ENCODE measurements at regions not wholly inside any gene's neighbourhood (a gene's known extent, or its start where the extent isn't known, plus 50 kb on each side); places are given as distances from the start of the nearest gene placed in this dataset.
"Not testable (repeated sequence)": the region's sequence is repeated elsewhere in the genome, so short reads cannot be mapped to it uniquely, and the experiment has no call there.

GRCh38 chr1:143854069-143854468 is 117.7 kb downstream of the FAM72C start:
- not testable (repeated sequence) for H4K12ac ChIP-seq (ENCODE audit: low read depth, low read length); H3K27me3 ChIP-seq (ENCODE audit: insufficient read depth, low read length); H4K8ac ChIP-seq (ENCODE audit: low read depth, low read length); H2AFZ ChIP-seq (ENCODE audit: insufficient read depth, low read length, poor library complexity); H3K9me3 ChIP-seq (ENCODE audit: insufficient read depth, low read depth, low read length); H3K9ac ChIP-seq (ENCODE audit: low read length); H3K36me3 ChIP-seq (ENCODE audit: control insufficient read depth in 1 of 2, insufficient read depth in 2 of 2, low read length in 2 of 2); H3K79me1 ChIP-seq (ENCODE audit: low read length); H2AK5ac ChIP-seq (ENCODE audit: low read length); H2BK5ac ChIP-seq (ENCODE audit: low read depth, low read length, poor library complexity); H3K14ac ChIP-seq (ENCODE audit: low read length); H2BK12ac ChIP-seq (ENCODE audit: low read length); DNase-seq; H3K4ac ChIP-seq (ENCODE audit: low read depth, low read length); H3K4me3 ChIP-seq (ENCODE audit: low read depth, low read length); H3K79me2 ChIP-seq (ENCODE audit: control insufficient read depth, insufficient read depth, low read length, poor library complexity); H3K18ac ChIP-seq (ENCODE audit: low read length); H3K27ac ChIP-seq (ENCODE audit: low read depth, low read length); H3K23ac ChIP-seq (ENCODE audit: low read length); H3K4me2 ChIP-seq (ENCODE audit: low read length); H3K4me1 ChIP-seq (ENCODE audit: control insufficient read depth in 1 of 2, insufficient read depth in 2 of 2, low read length in 2 of 2); H4K91ac ChIP-seq (ENCODE audit: low read depth, low read length); H2BK120ac ChIP-seq (ENCODE audit: insufficient read depth, low read length, poor library complexity)
- no CpG with 5 or more reads among the region's 2 CpGs for WGBS (ENCODE audit: extremely low coverage, insufficient coverage, insufficient read length)

- WGBS (ENCODE audit: extremely low coverage, insufficient coverage, insufficient read length): no CpG with 5 or more reads among the region's 2 CpGs
- H4K8ac ChIP-seq (ENCODE audit: low read depth, low read length); H3K4me3 ChIP-seq (ENCODE audit: low read depth, low read length); H3K79me1 ChIP-seq (ENCODE audit: low read length); H3K4ac ChIP-seq (ENCODE audit: low read depth, low read length); H2BK12ac ChIP-seq (ENCODE audit: low read length); H3K9me3 ChIP-seq (ENCODE audit: insufficient read depth, low read depth, low read length); H4K91ac ChIP-seq (ENCODE audit: low read depth, low read length); H3K36me3 ChIP-seq (ENCODE audit: control insufficient read depth in 1 of 2, insufficient read depth in 2 of 2, low read length in 2 of 2); DNase-seq; H3K79me2 ChIP-seq (ENCODE audit: control insufficient read depth, insufficient read depth, low read length, poor library complexity); H3K4me1 ChIP-seq (ENCODE audit: control insufficient read depth in 1 of 2, insufficient read depth in 2 of 2, low read length in 2 of 2); H3K14ac ChIP-seq (ENCODE audit: low read length); H2BK120ac ChIP-seq (ENCODE audit: insufficient read depth, low read length, poor library complexity); H3K4me2 ChIP-seq (ENCODE audit: low read length); H3K27ac ChIP-seq (ENCODE audit: low read depth, low read length); H3K27me3 ChIP-seq (ENCODE audit: insufficient read depth, low read length); H4K12ac ChIP-seq (ENCODE audit: low read depth, low read length); H2AFZ ChIP-seq (ENCODE audit: insufficient read depth, low read length, poor library complexity); H2BK5ac ChIP-seq (ENCODE audit: low read depth, low read length, poor library complexity); H3K18ac ChIP-seq (ENCODE audit: low read length); H3K9ac ChIP-seq (ENCODE audit: low read length); H3K23ac ChIP-seq (ENCODE audit: low read length); H2AK5ac ChIP-seq (ENCODE audit: low read length): not testable (repeated sequence)
Observed at GRCh38 chr1:143850637-143851036, 121.1 kb downstream of the FAM72C start.

- H3K36me3 ChIP-seq (ENCODE audit: control insufficient read depth in 1 of 2, insufficient read depth in 2 of 2, low read length in 2 of 2); H3K18ac ChIP-seq (ENCODE audit: low read length); H3K23ac ChIP-seq (ENCODE audit: low read length); H3K4me3 ChIP-seq (ENCODE audit: low read depth, low read length); H2BK5ac ChIP-seq (ENCODE audit: low read depth, low read length, poor library complexity); H3K27me3 ChIP-seq (ENCODE audit: insufficient read depth, low read length); H2BK12ac ChIP-seq (ENCODE audit: low read length); H3K9ac ChIP-seq (ENCODE audit: low read length); H4K12ac ChIP-seq (ENCODE audit: low read depth, low read length); H3K14ac ChIP-seq (ENCODE audit: low read length); H3K79me2 ChIP-seq (ENCODE audit: control insufficient read depth, insufficient read depth, low read length, poor library complexity); H3K4me2 ChIP-seq (ENCODE audit: low read length); H3K4me1 ChIP-seq (ENCODE audit: control insufficient read depth in 1 of 2, insufficient read depth in 2 of 2, low read length in 2 of 2); H3K4ac ChIP-seq (ENCODE audit: low read depth, low read length); H2AFZ ChIP-seq (ENCODE audit: insufficient read depth, low read length, poor library complexity); H3K79me1 ChIP-seq (ENCODE audit: low read length); H3K9me3 ChIP-seq (ENCODE audit: insufficient read depth, low read depth, low read length); DNase-seq; H3K27ac ChIP-seq (ENCODE audit: low read depth, low read length); H2AK5ac ChIP-seq (ENCODE audit: low read length); H4K91ac ChIP-seq (ENCODE audit: low read depth, low read length); H4K8ac ChIP-seq (ENCODE audit: low read depth, low read length); H2BK120ac ChIP-seq (ENCODE audit: insufficient read depth, low read length, poor library complexity): not testable (repeated sequence)
Observed at GRCh38 chr1:143848859-143849258, 122.9 kb downstream of the FAM72C start.

- H3K27me3 ChIP-seq (ENCODE audit: insufficient read depth, low read length); H4K8ac ChIP-seq (ENCODE audit: low read depth, low read length); H3K4me3 ChIP-seq (ENCODE audit: low read depth, low read length); H3K36me3 ChIP-seq (ENCODE audit: control insufficient read depth in 1 of 2, insufficient read depth in 2 of 2, low read length in 2 of 2); H4K12ac ChIP-seq (ENCODE audit: low read depth, low read length); H3K4ac ChIP-seq (ENCODE audit: low read depth, low read length); H3K79me1 ChIP-seq (ENCODE audit: low read length); H2AFZ ChIP-seq (ENCODE audit: insufficient read depth, low read length, poor library complexity); H4K91ac ChIP-seq (ENCODE audit: low read depth, low read length); H2AK5ac ChIP-seq (ENCODE audit: low read length); H3K14ac ChIP-seq (ENCODE audit: low read length); H3K9me3 ChIP-seq (ENCODE audit: insufficient read depth, low read depth, low read length); H3K9ac ChIP-seq (ENCODE audit: low read length); H3K4me1 ChIP-seq (ENCODE audit: control insufficient read depth in 1 of 2, insufficient read depth in 2 of 2, low read length in 2 of 2); H2BK12ac ChIP-seq (ENCODE audit: low read length); H2BK5ac ChIP-seq (ENCODE audit: low read depth, low read length, poor library complexity); H3K23ac ChIP-seq (ENCODE audit: low read length); H3K18ac ChIP-seq (ENCODE audit: low read length); H3K79me2 ChIP-seq (ENCODE audit: control insufficient read depth, insufficient read depth, low read length, poor library complexity); DNase-seq; H3K27ac ChIP-seq (ENCODE audit: low read depth, low read length); H3K4me2 ChIP-seq (ENCODE audit: low read length); H2BK120ac ChIP-seq (ENCODE audit: insufficient read depth, low read length, poor library complexity): not testable (repeated sequence)
- no CpG with 5 or more reads among the region's 1 CpG for WGBS (ENCODE audit: extremely low coverage, insufficient coverage, insufficient read length)
Observed at GRCh38 chr1:143845193-143845592, 126.6 kb downstream of the FAM72C start.

GRCh38 chr1:143842058-143842457 is 129.7 kb downstream of the FAM72C start:
- H3K18ac ChIP-seq (ENCODE audit: low read length); H3K27ac ChIP-seq (ENCODE audit: low read depth, low read length); H2AK5ac ChIP-seq (ENCODE audit: low read length); DNase-seq; H3K4ac ChIP-seq (ENCODE audit: low read depth, low read length); H3K4me2 ChIP-seq (ENCODE audit: low read length); H2AFZ ChIP-seq (ENCODE audit: insufficient read depth, low read length, poor library complexity); H3K79me2 ChIP-seq (ENCODE audit: control insufficient read depth, insufficient read depth, low read length, poor library complexity); H3K14ac ChIP-seq (ENCODE audit: low read length); H3K4me1 ChIP-seq (ENCODE audit: control insufficient read depth in 1 of 2, insufficient read depth in 2 of 2, low read length in 2 of 2); H2BK12ac ChIP-seq (ENCODE audit: low read length); H3K23ac ChIP-seq (ENCODE audit: low read length); H4K91ac ChIP-seq (ENCODE audit: low read depth, low read length); H2BK120ac ChIP-seq (ENCODE audit: insufficient read depth, low read length, poor library complexity); H3K27me3 ChIP-seq (ENCODE audit: insufficient read depth, low read length); H4K12ac ChIP-seq (ENCODE audit: low read depth, low read length); H3K79me1 ChIP-seq (ENCODE audit: low read length); H3K9me3 ChIP-seq (ENCODE audit: insufficient read depth, low read depth, low read length); H3K36me3 ChIP-seq (ENCODE audit: control insufficient read depth in 1 of 2, insufficient read depth in 2 of 2, low read length in 2 of 2); H3K4me3 ChIP-seq (ENCODE audit: low read depth, low read length); H4K8ac ChIP-seq (ENCODE audit: low read depth, low read length); H3K9ac ChIP-seq (ENCODE audit: low read length); H2BK5ac ChIP-seq (ENCODE audit: low read depth, low read length, poor library complexity): not testable (repeated sequence)
- WGBS (ENCODE audit: extremely low coverage, insufficient coverage, insufficient read length): no CpG with 5 or more reads among the region's 2 CpGs

Data from trophoblast cell (in vitro differentiated cells and primary cell).